K562 (cell line): ENCODE measurements at regions not wholly inside any gene's neighbourhood (a gene's known extent, or its start where the extent isn't known, plus 50 kb on each side); places are given as distances from the start of the nearest gene placed in this dataset.
A peak's percentile ranks its signal among the peaks of the same experiment; 100 is the strongest.

Experiments used
- ATAC-seq: fragments of 200-7000 bp; cut with Tn5 transposase; 3 replicates; pipeline ENCODE4 v1.9.1; 2020; ENCODE audit warnings: moderate library complexity
- BruUV-seq: library from RNA; stranded (reverse); fragments of 400-500 nt; replicated peaks from 2 replicates; lab custom pipeline; 2021; lab: Mats Ljungman, UMichigan
- CTCF ChIA-PET: fragments of 300-600 bp; formaldehyde crosslinking; extraction: SDS; loops from one replicate; lab custom pipeline; 2021; ENCODE audit warnings: low intra/inter-chr PET ratio; lab: Yijun Ruan, JAX
- POLR2A ChIA-PET: fragments of 300-600, 350-650 bp; sonication (Branson Sonifier 250); formaldehyde crosslinking; extraction: SDS; loops from one replicate; lab custom pipeline; 2021; ENCODE audit warnings: antibody characterized with exemption, inconsistent platforms; lab: Yijun Ruan, JAX
- DNase-seq, 4 experiments: peaks; one replicate each; pipeline versions ENCODE4 v3.0.0 to v3.0.0-alpha.2; 2011 to 2018; ENCODE audit warnings: low spot score in 3 of 4, mixed read lengths in 3 of 4; ENCODE audit errors: extremely low read depth in 1 of 4
- FAIRE-seq: peaks from 2 replicates; lab custom pipeline; 2011; peaks lifted over from hg19 to GRCh38; lab: Jason Lieb, UNC
- H2AFZ ChIP-seq: 2 replicates; pipeline ENCODE4 v1.6.0; 2011; ENCODE audit warnings: low read depth, low read length, control low read depth, inconsistent platforms
- H3K27ac ChIP-seq: fragments of 200-600 bp; 3 replicates; pipeline ENCODE4 v1.8.0; 2011; ENCODE audit warnings: low read depth, mild to moderate bottlenecking, control low read depth, inconsistent platforms, low read length, moderate library complexity, mixed read lengths; ENCODE audit errors: extremely low read depth
- H3K27me3 ChIP-seq, 2 experiments: fragments of 300-600 bp in 1 of 2; 2 replicates in 1 of 2; 3 replicates in 1 of 2; pipeline versions ENCODE4 v1.6.0 to v1.8.0; 2011; ENCODE audit warnings: inconsistent platforms in 2 of 2, low read length in 2 of 2, mild to moderate bottlenecking in 1 of 2, mixed read lengths in 1 of 2, moderate library complexity in 1 of 2; ENCODE audit not compliant: control insufficient read depth in 2 of 2, insufficient read depth in 2 of 2
- H3K36me3 ChIP-seq: fragments of 300-600 bp; 3 replicates; pipeline ENCODE4 v1.8.0; 2011; ENCODE audit warnings: mild to moderate bottlenecking, low read length, inconsistent platforms; ENCODE audit not compliant: control insufficient read depth, insufficient read depth
- H3K4me1 ChIP-seq, 2 experiments: fragments of 200-600 bp in 1 of 2; replicated peaks in 1 of 2; 2 replicates in 1 of 2; 3 replicates in 1 of 2; pipeline versions ENCODE4 v1.5.1 to v1.8.0; 2011; ENCODE audit warnings: inconsistent platforms in 2 of 2, low read length in 2 of 2, mild to moderate bottlenecking in 1 of 2, mixed read lengths in 1 of 2, moderate library complexity in 1 of 2; ENCODE audit not compliant: control insufficient read depth in 2 of 2, insufficient read depth in 2 of 2
- H3K4me2 ChIP-seq: 2 replicates; pipeline ENCODE4 v1.6.1; 2011; ENCODE audit warnings: low read length, control low read depth, inconsistent platforms, mixed read lengths; ENCODE audit not compliant: insufficient read depth
- H3K4me3 ChIP-seq: fragments of 200-600 bp; sonication (generic), shearing (Covaris generic); 2 replicates; pipeline ENCODE4 v1.5.1; 2016; ENCODE audit warnings: control low read depth, inconsistent platforms
- H3K79me2 ChIP-seq: fragments of 200-600 bp; 3 replicates; pipeline ENCODE4 v1.8.0; 2011; ENCODE audit warnings: low read length, inconsistent platforms; ENCODE audit not compliant: control insufficient read depth, insufficient read depth
- H3K9ac ChIP-seq, 2 experiments: 2 replicates each; pipeline versions ENCODE4 v1.6.0 to v1.6.1; 2011; ENCODE audit warnings: low read depth in 2 of 2, low read length in 2 of 2, control low read depth in 1 of 2, inconsistent platforms in 1 of 2, mild to moderate bottlenecking in 1 of 2, mixed read lengths in 1 of 2; ENCODE audit not compliant: insufficient read depth in 1 of 2
- H3K9me1 ChIP-seq: one replicate; pipeline ENCODE4 v1.6.0; 2011; ENCODE audit warnings: inconsistent platforms, mild to moderate bottlenecking, low read length, moderate library complexity; ENCODE audit not compliant: control insufficient read depth, insufficient read depth
- H3K9me3 ChIP-seq: replicated peaks from 2 replicates; pipeline ENCODE4 v1.5.1; 2011; ENCODE audit warnings: low read depth, low read length, inconsistent platforms; ENCODE audit not compliant: control insufficient read depth, insufficient read depth
- H4K20me1 ChIP-seq: replicated peaks from 2 replicates; pipeline ENCODE4 v1.6.1; 2011; ENCODE audit warnings: low read length, inconsistent platforms, mixed read lengths; ENCODE audit not compliant: control insufficient read depth, insufficient read depth
- E2F6 ChIP-seq, 2 experiments: IDR thresholded peaks; 2 replicates each; pipeline ENCODE4 v1.6.1; 2011; ENCODE audit warnings: borderline replicate concordance in 1 of 2, control low read depth in 1 of 2, low read depth in 1 of 2, low read length in 1 of 2, mild to moderate bottlenecking in 1 of 2, mixed read lengths in 1 of 2, moderate library complexity in 1 of 2; ENCODE audit not compliant: insufficient read depth in 1 of 2, insufficient read length in 1 of 2, poor library complexity in 1 of 2, severe bottlenecking in 1 of 2; ENCODE audit errors: extremely low read depth in 1 of 2
- MAFF ChIP-seq: IDR thresholded peaks from 2 replicates; pipeline ENCODE4 v1.6.1; 2012; ENCODE audit warnings: low read length, improper control_type of control experiment
- MTA3 ChIP-seq: fragments of 450-650 bp; formaldehyde crosslinking; IDR thresholded peaks from 2 replicates; pipeline ENCODE4 v1.6.1; 2017; ENCODE audit warnings: mild to moderate bottlenecking, borderline replicate concordance
- MTF1 ChIP-seq: fragments of 250-450 bp; sonication (Bioruptor Pico); IDR thresholded peaks from 2 replicates; pipeline ENCODE4 v1.9.0; 2021; ENCODE audit warnings: moderate library complexity, mild to moderate bottlenecking, inconsistent platforms, borderline replicate concordance
- PRDM10 ChIP-seq: fragments of 450-650 bp; IDR thresholded peaks from 2 replicates; pipeline ENCODE4 v1.6.1; 2018; ENCODE audit not compliant: partially characterized antibody
- RAD51 ChIP-seq: fragments of 450-650 bp; IDR thresholded peaks from 2 replicates; pipeline ENCODE4 v1.7.1; 2016; ENCODE audit warnings: low read depth, mild to moderate bottlenecking, borderline replicate concordance
- TFE3 ChIP-seq: fragments of 450-650 bp; formaldehyde crosslinking; IDR thresholded peaks from 2 replicates; pipeline ENCODE4 v1.4.0; 2020; ENCODE audit warnings: mild to moderate bottlenecking, mixed read lengths
- USF1 ChIP-seq: sonication (generic); formaldehyde crosslinking; IDR thresholded peaks from 2 replicates; pipeline ENCODE4 v1.9.0; 2022; ENCODE audit warnings: mild to moderate bottlenecking, missing genetic modification reagents
- USF2 ChIP-seq: sonication (generic); formaldehyde crosslinking; IDR thresholded peaks from 2 replicates; pipeline ENCODE4 v1.5.0; 2020; ENCODE audit warnings: missing genetic modification reagents
- ZFP30 ChIP-seq: fragments of 250-450 bp; sonication (Bioruptor Pico); IDR thresholded peaks from 2 replicates; pipeline ENCODE4 v1.8.0; 2022; ENCODE audit warnings: moderate library complexity, mild to moderate bottlenecking, inconsistent platforms, borderline replicate concordance
- ZNF239 ChIP-seq: fragments of 250-450 bp; sonication (Bioruptor Pico); IDR thresholded peaks from 2 replicates; pipeline ENCODE4 v1.4.0; 2020; ENCODE audit warnings: mild to moderate bottlenecking
- ZNF311 ChIP-seq: fragments of 250-450 bp; sonication (Bioruptor Pico); IDR thresholded peaks from 2 replicates; pipeline ENCODE4 v1.4.0; 2020; ENCODE audit warnings: mild to moderate bottlenecking, moderate library complexity
- WGBS: fragments of 100-300 bp; shearing (Covaris generic); methylation state at CpG from one replicate; pipeline ENCODE4 v1.1.6; 2016; ENCODE audit warnings: low coverage, mixed read lengths; ENCODE audit not compliant: insufficient coverage; ENCODE audit errors: missing lambda C conversion rate; 5-methylcytosine and 5-hydroxymethylcytosine counted together
- in situ Hi-C: fragments of 300-500 bp; cut with MboI; formaldehyde crosslinking; loops from 4 replicates; pipeline ENCODE4 v1.15.0; 2018; ENCODE audit warnings: inconsistent platforms, mixed read lengths
- intact Hi-C: fragments of 100-400 bp; cut with micrococcal nuclease; formaldehyde crosslinking; loops from 2 replicates; pipeline ENCODE4 v1.14.2; 2022

- no TSS peak for BruUV-seq
- FAIRE-seq = no peak
- POLR2A ChIA-PET = no interaction called here
- TF ChIP-seq PRDM10 (peak; percentile 10), MTA3 (no peak), ZFP30 (CRISPR knock-in tag) (no peak), MTF1 (CRISPR knock-in tag) (no peak), USF1 (peak; percentile 67), TFE3 (CRISPR knock-in tag) (peak; percentile 53), MAFF (no peak), ZNF239 (CRISPR knock-in tag) (no peak), RAD51 (peak; percentile 58), USF2 (peak; percentile 85), E2F6 (IDR thresholded peaks at IDR 0.05; ENCODE audit: borderline replicate concordance in 1 of 2, extremely low read depth in 1 of 2, insufficient read depth in 1 of 2, insufficient read length in 1 of 2, low read depth in 1 of 2, low read length in 1 of 2, poor library complexity in 1 of 2, severe bottlenecking in 1 of 2) (no peak), ZNF311 (CRISPR knock-in tag) (no peak)
Observed at GRCh38 chrX:42028109-42028508, 104.8 kb upstream of the CASK start.

More at GRCh38 chrX:42028109-42028508, 104.8 kb upstream of the CASK start:
- Histone ChIP-seq H3K4me1 (no peaks in the 10 kb centered on the region), H4K20me1 (no peaks in the 10 kb centered on the region), H3K36me3 (no peaks in the 10 kb centered on the region), H3K27ac (no peak overlapping the region), H3K79me2 (no peaks in the 10 kb centered on the region), H3K9me1 (no peaks in the 10 kb centered on the region), H3K9me3 (no peaks in the 10 kb centered on the region), H3K9ac (no peak overlapping the region), H2AFZ (no peak overlapping the region), H3K4me3 (no peak overlapping the region), H3K27me3 (no peaks in the 10 kb centered on the region), H3K4me2 (no peak overlapping the region)
- DNase-seq = peak; percentile 7 to 31 (median 21)
- intact Hi-C loops = no loop called here
- ATAC-seq = no peak
- 4% methylated on average over 2 of the region's 2 CpGs for WGBS
- CTCF ChIA-PET = no interaction called here
- in situ Hi-C loops = no loop called here
